SU-DHL-6 (cell line): ENCODE measurements at regions not wholly inside any gene's neighbourhood (a gene's known extent, or its start where the extent isn't known, plus 50 kb on each side); places are given as distances from the start of the nearest gene placed in this dataset.

Experiments
- EZH2phosphoT487 ChIP-seq: fragments of 200-600 bp; sonication (generic), shearing (Covaris generic); conservative IDR thresholded peaks from 2 replicates; pipeline ENCODE4 v1.6.1; 2018; ENCODE audit warnings: mild to moderate bottlenecking, antibody characterized with exemption, low read length, moderate library complexity, mixed read lengths
- TF ChIP-seq, protein P1 (sequence below): fragments of 200-600 bp; sonication (generic); IDR thresholded peaks from one replicate; pipeline ENCODE4 v1.5.1; 2017; ENCODE audit warnings: antibody characterized with exemption, mild to moderate bottlenecking, low read length, moderate library complexity; ENCODE audit not compliant: insufficient read depth, poor library complexity, severe bottlenecking

DNA sequence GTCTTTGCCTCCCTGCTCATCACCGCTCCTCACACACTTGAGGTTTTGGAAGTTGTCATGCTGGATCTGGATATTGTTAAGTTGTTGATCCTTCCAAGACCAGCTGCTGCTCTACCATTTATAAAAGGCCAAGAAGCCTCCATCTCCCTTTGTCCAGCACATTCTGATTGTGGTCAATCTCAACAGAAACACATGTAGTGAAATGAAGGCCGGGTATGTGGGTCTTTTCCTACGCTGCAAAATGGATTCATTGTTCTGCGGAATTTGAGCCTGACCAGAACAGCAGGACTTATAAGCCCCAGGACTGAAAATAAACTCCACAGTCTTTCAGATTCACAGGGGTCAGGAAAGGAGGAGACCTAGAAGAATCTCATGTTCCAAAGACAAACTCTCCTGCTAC is 238.4 kb downstream of the CMPK2 start:
- TF ChIP-seq, protein P1, sequence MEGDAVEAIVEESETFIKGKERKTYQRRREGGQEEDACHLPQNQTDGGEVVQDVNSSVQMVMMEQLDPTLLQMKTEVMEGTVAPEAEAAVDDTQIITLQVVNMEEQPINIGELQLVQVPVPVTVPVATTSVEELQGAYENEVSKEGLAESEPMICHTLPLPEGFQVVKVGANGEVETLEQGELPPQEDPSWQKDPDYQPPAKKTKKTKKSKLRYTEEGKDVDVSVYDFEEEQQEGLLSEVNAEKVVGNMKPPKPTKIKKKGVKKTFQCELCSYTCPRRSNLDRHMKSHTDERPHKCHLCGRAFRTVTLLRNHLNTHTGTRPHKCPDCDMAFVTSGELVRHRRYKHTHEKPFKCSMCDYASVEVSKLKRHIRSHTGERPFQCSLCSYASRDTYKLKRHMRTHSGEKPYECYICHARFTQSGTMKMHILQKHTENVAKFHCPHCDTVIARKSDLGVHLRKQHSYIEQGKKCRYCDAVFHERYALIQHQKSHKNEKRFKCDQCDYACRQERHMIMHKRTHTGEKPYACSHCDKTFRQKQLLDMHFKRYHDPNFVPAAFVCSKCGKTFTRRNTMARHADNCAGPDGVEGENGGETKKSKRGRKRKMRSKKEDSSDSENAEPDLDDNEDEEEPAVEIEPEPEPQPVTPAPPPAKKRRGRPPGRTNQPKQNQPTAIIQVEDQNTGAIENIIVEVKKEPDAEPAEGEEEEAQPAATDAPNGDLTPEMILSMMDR, result no peak
- no peak for TF ChIP-seq EZH2phosphoT487
